ENCODE measurements at regions not wholly inside any gene's neighbourhood (a gene's known extent, or its start where the extent isn't known, plus 50 kb on each side); places are given as distances from the start of the nearest gene placed in this dataset.

DNA sequence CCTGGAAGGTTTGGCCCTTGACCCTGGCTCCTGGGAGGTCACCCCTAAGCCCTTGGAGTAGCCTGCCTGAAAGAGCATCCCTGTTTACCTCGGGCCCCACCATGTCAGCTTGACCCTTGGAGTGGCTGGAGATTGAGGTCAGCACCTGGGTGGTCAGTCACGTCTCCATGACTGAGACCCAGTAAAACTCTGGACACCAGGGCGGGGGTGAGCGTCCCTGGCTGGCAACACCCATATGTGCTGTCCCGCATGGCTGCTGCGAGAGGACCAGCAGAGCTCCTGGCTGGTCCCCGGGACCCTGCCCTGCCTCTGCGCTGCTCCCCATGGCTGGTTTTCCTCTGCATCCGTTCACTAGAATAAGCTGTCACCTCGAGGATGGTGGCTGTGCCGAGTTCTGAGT, 91.2 kb downstream of the RBFOX3 start:
- TF ChIP-seq, protein P1, sequence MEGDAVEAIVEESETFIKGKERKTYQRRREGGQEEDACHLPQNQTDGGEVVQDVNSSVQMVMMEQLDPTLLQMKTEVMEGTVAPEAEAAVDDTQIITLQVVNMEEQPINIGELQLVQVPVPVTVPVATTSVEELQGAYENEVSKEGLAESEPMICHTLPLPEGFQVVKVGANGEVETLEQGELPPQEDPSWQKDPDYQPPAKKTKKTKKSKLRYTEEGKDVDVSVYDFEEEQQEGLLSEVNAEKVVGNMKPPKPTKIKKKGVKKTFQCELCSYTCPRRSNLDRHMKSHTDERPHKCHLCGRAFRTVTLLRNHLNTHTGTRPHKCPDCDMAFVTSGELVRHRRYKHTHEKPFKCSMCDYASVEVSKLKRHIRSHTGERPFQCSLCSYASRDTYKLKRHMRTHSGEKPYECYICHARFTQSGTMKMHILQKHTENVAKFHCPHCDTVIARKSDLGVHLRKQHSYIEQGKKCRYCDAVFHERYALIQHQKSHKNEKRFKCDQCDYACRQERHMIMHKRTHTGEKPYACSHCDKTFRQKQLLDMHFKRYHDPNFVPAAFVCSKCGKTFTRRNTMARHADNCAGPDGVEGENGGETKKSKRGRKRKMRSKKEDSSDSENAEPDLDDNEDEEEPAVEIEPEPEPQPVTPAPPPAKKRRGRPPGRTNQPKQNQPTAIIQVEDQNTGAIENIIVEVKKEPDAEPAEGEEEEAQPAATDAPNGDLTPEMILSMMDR (IDR thresholded peaks at IDR 0.05): no peak
- TF ChIP-seq POLR2A (IDR thresholded peaks at IDR 0.05): no peak
- no peak for TF ChIP-seq POLR2AphosphoS5 (IDR thresholded peaks at IDR 0.05)

Data from prostate gland (tissue), 2 donors.